Fibroblast of the conjunctiva (primary cell): ENCODE measurements at regions not wholly inside any gene's neighbourhood (a gene's known extent, or its start where the extent isn't known, plus 50 kb on each side); places are given as distances from the start of the nearest gene placed in this dataset.

Source experiments
- DNase-seq: peaks from one replicate; pipeline ENCODE4 v3.0.0-alpha.2; 2010; ENCODE audit warnings: low read depth

DNA sequence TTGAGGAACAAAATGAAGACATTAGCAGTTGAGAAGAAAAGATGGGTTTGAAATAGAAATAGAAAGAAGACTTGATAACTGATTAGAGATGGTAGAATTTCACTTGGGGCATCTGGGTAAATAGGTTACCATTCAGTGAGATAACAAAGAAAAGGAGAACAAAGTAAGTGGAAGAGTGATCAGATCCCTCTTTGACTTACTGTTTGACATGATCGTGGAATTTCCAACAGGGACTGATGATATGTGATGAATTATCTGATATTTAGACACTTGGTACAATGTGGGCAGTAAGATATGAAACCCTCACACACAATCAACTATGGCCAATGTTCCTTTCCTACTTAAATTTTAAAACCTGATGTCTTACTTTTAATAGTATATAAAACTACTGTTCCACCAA is 70.1 kb upstream of the STARD4 start:
- DNase-seq: no peak

DNA sequence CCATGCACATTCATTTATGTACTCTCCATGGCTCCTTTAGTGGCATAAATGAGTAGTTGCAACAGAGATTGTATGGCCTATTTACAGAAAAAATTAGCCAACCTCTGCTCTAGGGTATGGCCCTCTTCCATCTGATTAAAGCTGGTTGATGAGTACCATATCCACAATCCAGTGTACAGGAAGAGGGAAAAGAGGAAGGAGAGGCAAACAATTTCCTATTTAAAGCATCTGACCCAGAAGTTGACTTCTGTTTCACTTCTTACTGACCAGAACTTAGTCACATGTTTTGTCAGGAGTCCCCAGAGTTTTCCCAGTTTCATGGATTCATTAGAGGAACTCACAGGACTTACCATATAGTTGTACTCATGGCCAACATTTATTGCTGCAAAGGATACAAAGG is 68.6 kb upstream of the STARD4 start:
- DNase-seq: no peak

DNA sequence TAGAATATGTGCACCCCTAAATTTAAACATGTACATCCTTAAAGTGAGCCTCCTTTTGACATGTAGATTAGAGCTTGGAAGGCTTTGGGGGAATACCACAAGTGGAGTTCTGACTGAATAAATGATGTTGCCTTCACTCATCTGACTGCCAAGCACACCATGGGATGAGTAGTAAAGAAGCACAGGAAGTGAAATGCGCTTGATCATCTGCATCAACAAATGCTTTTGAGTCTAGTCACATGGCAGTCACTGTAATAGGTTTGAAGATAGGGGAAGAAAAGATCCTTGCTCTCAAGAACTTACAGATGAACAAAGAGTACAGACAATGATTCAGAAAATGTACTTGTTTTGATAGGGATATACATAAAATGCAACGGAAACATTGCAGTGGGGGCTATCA is 62.0 kb upstream of the STARD4 start:
- DNase-seq: no peak

DNA sequence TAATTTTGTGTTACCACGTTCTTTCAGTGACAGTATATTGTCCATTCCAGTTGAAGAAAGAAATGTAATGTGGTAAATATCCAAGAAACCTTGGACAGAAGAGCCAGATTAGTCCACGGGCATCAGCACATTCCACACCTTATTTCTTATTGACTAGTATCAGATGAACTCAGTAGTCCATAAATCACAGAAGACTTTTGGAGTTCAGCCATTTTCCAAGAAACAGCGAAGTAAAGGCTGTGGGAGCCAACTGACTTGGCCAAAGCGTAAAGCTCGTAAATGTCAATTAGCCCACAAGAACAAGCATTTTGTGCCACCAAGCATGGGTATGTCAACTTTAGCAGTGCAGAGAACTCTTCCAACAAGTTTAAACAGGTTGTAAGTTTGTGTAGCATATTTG is 60.2 kb upstream of the STARD4 start:
- no peak for DNase-seq

DNA sequence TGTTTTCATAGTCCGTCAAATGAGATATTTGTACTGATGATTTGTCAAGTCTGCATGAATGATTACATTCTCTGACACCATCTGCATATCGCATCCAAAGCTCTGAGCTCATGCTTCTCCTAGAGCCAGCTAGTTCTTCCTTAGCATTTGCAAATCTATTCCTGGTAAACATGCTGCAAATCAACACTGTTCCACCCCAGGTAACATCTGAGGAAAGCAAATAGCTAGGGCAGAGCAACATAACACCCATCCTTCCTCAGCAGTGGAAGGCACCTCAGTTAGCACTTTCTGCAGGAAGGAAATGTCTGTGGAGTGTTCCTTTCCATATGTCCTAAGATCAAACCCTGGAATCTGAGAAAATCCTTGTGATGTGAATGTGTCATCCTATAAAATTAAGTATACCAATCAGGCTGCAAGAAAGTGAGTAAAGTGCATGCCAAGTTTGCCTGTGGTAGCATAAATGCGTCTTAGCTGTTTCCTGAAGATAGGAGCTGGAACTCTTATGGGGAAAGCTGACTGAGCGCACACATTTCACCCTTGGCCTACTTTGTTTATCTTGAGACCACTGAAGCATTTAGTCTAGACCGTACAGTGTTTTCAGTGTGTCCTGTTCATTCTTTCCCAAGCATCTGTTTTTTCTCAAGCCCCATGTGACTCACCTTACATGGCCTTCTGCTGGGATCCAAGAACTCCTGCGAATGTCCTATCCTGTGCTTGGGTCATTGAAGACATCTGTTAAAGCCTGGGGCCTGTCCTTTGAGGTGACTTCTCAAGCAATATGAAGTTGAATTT is 50.9 kb upstream of the STARD4 start:
- DNase-seq: no peak

DNA sequence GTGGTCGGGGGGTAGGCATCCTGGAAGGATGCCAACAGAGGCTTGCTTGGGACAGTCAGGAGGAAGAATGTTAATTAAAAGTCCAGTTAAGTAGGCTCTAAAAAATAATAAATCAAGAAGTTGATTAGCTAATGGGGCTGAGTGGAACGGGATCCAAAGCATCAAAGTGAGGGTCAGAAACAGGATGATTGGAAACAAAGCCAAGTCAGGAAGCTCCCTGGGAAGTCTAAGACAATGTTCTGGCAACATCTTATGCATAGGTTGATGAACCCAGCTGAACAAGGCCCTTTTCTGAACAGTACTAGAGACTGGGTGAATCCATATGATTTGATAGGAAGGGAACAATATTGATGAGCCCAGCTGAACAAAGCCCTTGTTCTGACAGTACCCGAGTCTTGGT is 50.2 kb upstream of the STARD4 start:
- no peak for DNase-seq
